ENCODE measurements at regions not wholly inside any gene's neighbourhood (a gene's known extent, or its start where the extent isn't known, plus 50 kb on each side); places are given as distances from the start of the nearest gene placed in this dataset.

DNA sequence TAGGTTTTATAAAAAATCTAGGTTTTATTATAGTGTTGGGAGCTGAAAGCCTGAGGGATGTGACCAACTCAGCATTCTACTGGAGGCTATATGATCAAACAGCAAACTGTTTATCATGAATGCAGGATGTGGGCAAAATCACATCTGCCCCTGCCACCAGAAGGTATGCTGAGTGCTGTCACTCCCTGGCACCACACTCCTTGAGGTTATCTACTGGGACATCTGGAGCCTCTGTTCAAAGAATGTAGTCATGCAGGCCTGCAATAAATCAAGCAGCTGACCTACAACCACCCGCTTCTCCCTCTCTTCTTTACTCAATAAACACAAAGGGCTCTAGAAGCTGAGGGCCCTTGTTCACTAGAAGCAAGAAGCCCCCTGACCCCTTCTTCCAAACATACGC lies 328.4 kb upstream of the DDX18 start:
- TF ChIP-seq, protein P1, sequence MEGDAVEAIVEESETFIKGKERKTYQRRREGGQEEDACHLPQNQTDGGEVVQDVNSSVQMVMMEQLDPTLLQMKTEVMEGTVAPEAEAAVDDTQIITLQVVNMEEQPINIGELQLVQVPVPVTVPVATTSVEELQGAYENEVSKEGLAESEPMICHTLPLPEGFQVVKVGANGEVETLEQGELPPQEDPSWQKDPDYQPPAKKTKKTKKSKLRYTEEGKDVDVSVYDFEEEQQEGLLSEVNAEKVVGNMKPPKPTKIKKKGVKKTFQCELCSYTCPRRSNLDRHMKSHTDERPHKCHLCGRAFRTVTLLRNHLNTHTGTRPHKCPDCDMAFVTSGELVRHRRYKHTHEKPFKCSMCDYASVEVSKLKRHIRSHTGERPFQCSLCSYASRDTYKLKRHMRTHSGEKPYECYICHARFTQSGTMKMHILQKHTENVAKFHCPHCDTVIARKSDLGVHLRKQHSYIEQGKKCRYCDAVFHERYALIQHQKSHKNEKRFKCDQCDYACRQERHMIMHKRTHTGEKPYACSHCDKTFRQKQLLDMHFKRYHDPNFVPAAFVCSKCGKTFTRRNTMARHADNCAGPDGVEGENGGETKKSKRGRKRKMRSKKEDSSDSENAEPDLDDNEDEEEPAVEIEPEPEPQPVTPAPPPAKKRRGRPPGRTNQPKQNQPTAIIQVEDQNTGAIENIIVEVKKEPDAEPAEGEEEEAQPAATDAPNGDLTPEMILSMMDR (IDR thresholded peaks at IDR 0.05; ENCODE audit: insufficient read depth, low read depth, low read length): no peak
- TF ChIP-seq EZH2 (IDR thresholded peaks at IDR 0.05; ENCODE audit: insufficient read depth, low read length): no peak
